Common myeloid progenitor, CD34-positive (primary cell): ENCODE measurements at regions not wholly inside any gene's neighbourhood (a gene's known extent, or its start where the extent isn't known, plus 50 kb on each side); places are given as distances from the start of the nearest gene placed in this dataset.

Experiments
- CTCF ChIA-PET: fragments of 350-600 bp; sonication (Branson Sonifier 250); formaldehyde crosslinking; loops from one replicate; lab custom pipeline; 2021; ENCODE audit warnings: antibody characterized with exemption; lab: Charles Lee
- POLR2A ChIA-PET: fragments of 350-600 bp; sonication (Branson Sonifier 250); formaldehyde crosslinking; loops from one replicate; lab custom pipeline; 2021; ENCODE audit warnings: antibody characterized with exemption; lab: Charles Lee
- DNase-seq, 3 donors: peaks; one replicate each; pipeline versions ENCODE4 v3.0.0 to v3.0.0-alpha.2; 2013
- H3K27ac ChIP-seq, 2 experiments: 1 replicate in 1 of 2; 2 replicates in 1 of 2; pipeline ENCODE4 v1.7.0; 2013; ENCODE audit warnings: inconsistent platforms in 2 of 2, low read length in 2 of 2, mild to moderate bottlenecking in 2 of 2, low read depth in 1 of 2, moderate library complexity in 1 of 2; ENCODE audit not compliant: severe bottlenecking in 2 of 2, insufficient read depth in 1 of 2, poor library complexity in 1 of 2
- H3K27me3 ChIP-seq, 5 experiments: replicated peaks in 2 of 5; 1 replicate in 3 of 5; 2 replicates in 2 of 5; pipeline versions ENCODE4 v1.6.1 to v1.7.0; 2013; ENCODE audit warnings: low read length in 4 of 5, mild to moderate bottlenecking in 2 of 5, moderate library complexity in 2 of 5, inconsistent platforms in 1 of 5; ENCODE audit not compliant: insufficient read depth in 5 of 5, control insufficient read depth in 4 of 5
- H3K36me3 ChIP-seq, 4 experiments: 1 replicate in 2 of 4; 2 replicates in 2 of 4; pipeline versions ENCODE4 v1.6.1 to v1.7.0; 2013; ENCODE audit warnings: low read length in 3 of 4, control low read depth in 1 of 4, mild to moderate bottlenecking in 1 of 4; ENCODE audit not compliant: control insufficient read depth in 4 of 4, insufficient read depth in 4 of 4
- H3K4me1 ChIP-seq, 4 experiments: 1 replicate in 3 of 4; 2 replicates in 1 of 4; pipeline versions ENCODE4 v1.6.1 to v1.7.1; 2013; ENCODE audit warnings: low read length in 3 of 4, mild to moderate bottlenecking in 3 of 4, control low read depth in 1 of 4, inconsistent platforms in 1 of 4, moderate library complexity in 1 of 4; ENCODE audit not compliant: control insufficient read depth in 4 of 4, insufficient read depth in 4 of 4; ENCODE audit errors: control extremely low read depth in 1 of 4
- H3K4me3 ChIP-seq, 7 experiments: 1 replicate in 4 of 7; 2 replicates in 3 of 7; pipeline versions ENCODE4 v1.5.1 to v1.7.0; 2013; ENCODE audit warnings: mild to moderate bottlenecking in 7 of 7, low read length in 6 of 7, moderate library complexity in 6 of 7, inconsistent platforms in 2 of 7, low read depth in 2 of 7, control low read depth in 1 of 7; ENCODE audit not compliant: insufficient read depth in 4 of 7, control insufficient read depth in 1 of 7; ENCODE audit errors: extremely low read depth in 1 of 7
- H3K9me3 ChIP-seq, 5 experiments: 1 replicate in 4 of 5; 2 replicates in 1 of 5; pipeline versions ENCODE4 v1.6.1 to v1.7.1; 2013; ENCODE audit warnings: low read length in 4 of 5, mild to moderate bottlenecking in 2 of 5, inconsistent platforms in 1 of 5, low read depth in 1 of 5, moderate library complexity in 1 of 5; ENCODE audit not compliant: control insufficient read depth in 4 of 5, insufficient read depth in 2 of 5; ENCODE audit errors: control extremely low read depth in 1 of 5
- WGBS: methylation state at CpG from one replicate; pipeline ENCODE4 v1.1.5; 2013; ENCODE audit not compliant: insufficient coverage; 5-methylcytosine and 5-hydroxymethylcytosine counted together

- Histone ChIP-seq H3K27me3 (peaks cover 0 to 15% (median 3%) of the 10 kb centered on the region in 5 experiments), H3K4me1 (no peaks in the 10 kb centered on the region), H3K27ac (no peak overlapping the region), H3K9me3 (peaks cover 0 to 8% (median 4%) of the 10 kb centered on the region in 5 experiments), H3K36me3 (no peaks in the 10 kb centered on the region), H3K4me3 (no peak overlapping the region)
- ChIA-PET CTCF (no interaction called here), POLR2A (no interaction called here)
- no peak for DNase-seq
- WGBS: 100% methylated on average over 2 of the region's 4 CpGs
Measured at GRCh38 chr17:5952518-5952917, 117.7 kb upstream of the WSCD1 start.

GRCh38 chr17:5955764-5956163 is 114.4 kb upstream of the WSCD1 start:
- 80% methylated on average over 2 of the region's 2 CpGs for WGBS
- no peaks in the 10 kb centered on the region for H3K36me3 ChIP-seq
- no peak overlapping the region for H3K27ac ChIP-seq
- H3K9me3 ChIP-seq: peaks cover 0 to 8% (median 4%) of the 10 kb centered on the region in 5 experiments
- H3K4me1 ChIP-seq: no peaks in the 10 kb centered on the region
- H3K4me3 ChIP-seq: no peak overlapping the region
- POLR2A ChIA-PET: no interaction called here
- H3K27me3 ChIP-seq: peaks cover 0 to 7% (median 2%) of the 10 kb centered on the region in 5 experiments
- CTCF ChIA-PET: no interaction called here
- no peak for DNase-seq

- 93% methylated on average over 2 of the region's 4 CpGs for WGBS
Measured at GRCh38 chr17:5958850-5959249, 111.3 kb upstream of the WSCD1 start.

GRCh38 chr17:5962371-5962770 is 107.8 kb upstream of the WSCD1 start:
- Histone ChIP-seq H3K4me3 (no peak overlapping the region), H3K9me3 (peaks cover 0 to 2% (median 0%) of the 10 kb centered on the region in 5 experiments), H3K36me3 (no peaks in the 10 kb centered on the region), H3K27ac (no peak overlapping the region), H3K4me1 (no peaks in the 10 kb centered on the region), H3K27me3 (no peaks in the 10 kb centered on the region)
- ChIA-PET CTCF (no interaction called here), POLR2A (no interaction called here)
- DNase-seq: no peak
- WGBS: 100% methylated on average over 1 of the region's 4 CpGs

More at GRCh38 chr17:5958850-5959249, 111.3 kb upstream of the WSCD1 start:
- Histone ChIP-seq H3K27ac (no peak overlapping the region), H3K27me3 (peaks cover 0 to 2% (median 0%) of the 10 kb centered on the region in 5 experiments), H3K36me3 (no peaks in the 10 kb centered on the region), H3K4me3 (no peak overlapping the region), H3K4me1 (no peaks in the 10 kb centered on the region), H3K9me3 (peaks cover 0 to 8% (median 4%) of the 10 kb centered on the region in 5 experiments)
- DNase-seq: no peak
- CTCF ChIA-PET: no interaction called here
- POLR2A ChIA-PET: no interaction called here

GRCh38 chr17:5971969-5972368 is 98.2 kb upstream of the WSCD1 start:
- no peaks in the 10 kb centered on the region for H3K4me1 ChIP-seq
- DNase-seq: no peak
- H3K27ac ChIP-seq: no peak overlapping the region
- POLR2A ChIA-PET: no interaction called here
- 86% methylated on average over 1 of the region's 1 CpG for WGBS
- CTCF ChIA-PET: no interaction called here
- peaks cover 0 to 4% (median 0%) of the 10 kb centered on the region in 5 experiments for H3K27me3 ChIP-seq
- no peak overlapping the region for H3K4me3 ChIP-seq
- H3K36me3 ChIP-seq: no peaks in the 10 kb centered on the region
- peaks cover 0 to 14% (median 9%) of the 10 kb centered on the region in 5 experiments for H3K9me3 ChIP-seq

- Histone ChIP-seq H3K27me3 (peaks cover 0 to 6% (median 2%) of the 10 kb centered on the region in 5 experiments), H3K36me3 (no peaks in the 10 kb centered on the region), H3K9me3 (peaks cover 0 to 10% (median 8%) of the 10 kb centered on the region in 5 experiments), H3K4me3 (no peak overlapping the region), H3K4me1 (no peaks in the 10 kb centered on the region), H3K27ac (no peak overlapping the region)
- 100% methylated on average over 1 of the region's 3 CpGs for WGBS
- no peak for DNase-seq
- ChIA-PET POLR2A (no interaction called here), CTCF (no interaction called here)
Measured at GRCh38 chr17:5973410-5973809, 96.8 kb upstream of the WSCD1 start.

- H3K27me3 ChIP-seq: peaks cover 0 to 6% (median 2%) of the 10 kb centered on the region in 5 experiments
- DNase-seq: no peak
- no peaks in the 10 kb centered on the region for H3K36me3 ChIP-seq
- 78% methylated on average over 3 of the region's 3 CpGs for WGBS
- H3K4me1 ChIP-seq: no peaks in the 10 kb centered on the region
- ChIA-PET CTCF (no interaction called here), POLR2A (no interaction called here)
- peaks cover 0 to 10% (median 8%) of the 10 kb centered on the region in 5 experiments for H3K9me3 ChIP-seq
- H3K27ac ChIP-seq: no peak overlapping the region
- H3K4me3 ChIP-seq: no peak overlapping the region
Measured at GRCh38 chr17:5975661-5976060, 94.5 kb upstream of the WSCD1 start.
